ENCODE measurements at regions not wholly inside any gene's neighbourhood (a gene's known extent, or its start where the extent isn't known, plus 50 kb on each side); places are given as distances from the start of the nearest gene placed in this dataset.

- TF ChIP-seq REST (IDR thresholded peaks at IDR 0.05; ENCODE audit: insufficient read depth in 1 of 2, low read depth in 2 of 2, low read length in 2 of 2) (no peak), FOXP2 (optimal IDR thresholded peaks at IDR 0.05; ENCODE audit: borderline replicate concordance, extremely low read depth, extremely low read length, insufficient read depth) (no peak), TAF1 (IDR thresholded peaks at IDR 0.05; ENCODE audit: borderline replicate concordance, insufficient read depth, low read length) (no peak), SIN3A (IDR thresholded peaks at IDR 0.05; ENCODE audit: borderline replicate concordance, insufficient read depth, low read length) (no peak), POLR2AphosphoS5 (IDR thresholded peaks at IDR 0.05; ENCODE audit: low read depth, low read length) (no peak)
Observed at GRCh38 chr7:84387595-84387994, 193.0 kb upstream of the SEMA3A start.

- TF ChIP-seq REST (IDR thresholded peaks at IDR 0.05; ENCODE audit: insufficient read depth in 1 of 2, low read depth in 2 of 2, low read length in 2 of 2) (no peak), TAF1 (IDR thresholded peaks at IDR 0.05; ENCODE audit: borderline replicate concordance, insufficient read depth, low read length) (no peak), POLR2AphosphoS5 (IDR thresholded peaks at IDR 0.05; ENCODE audit: low read depth, low read length) (no peak), FOXP2 (optimal IDR thresholded peaks at IDR 0.05; ENCODE audit: borderline replicate concordance, extremely low read depth, extremely low read length, insufficient read depth) (no peak), SIN3A (IDR thresholded peaks at IDR 0.05; ENCODE audit: borderline replicate concordance, insufficient read depth, low read length) (no peak)
Observed at GRCh38 chr7:84384417-84384816, 189.8 kb upstream of the SEMA3A start.

- no peak for TF ChIP-seq REST (IDR thresholded peaks at IDR 0.05; ENCODE audit: insufficient read depth in 1 of 2, low read depth in 2 of 2, low read length in 2 of 2)
- TF ChIP-seq SIN3A (IDR thresholded peaks at IDR 0.05; ENCODE audit: borderline replicate concordance, insufficient read depth, low read length), result no peak
- no peak for TF ChIP-seq TAF1 (IDR thresholded peaks at IDR 0.05; ENCODE audit: borderline replicate concordance, insufficient read depth, low read length)
- no peak for TF ChIP-seq FOXP2 (optimal IDR thresholded peaks at IDR 0.05; ENCODE audit: borderline replicate concordance, extremely low read depth, extremely low read length, insufficient read depth)
- no peak for TF ChIP-seq POLR2AphosphoS5 (IDR thresholded peaks at IDR 0.05; ENCODE audit: low read depth, low read length)
Observed at GRCh38 chr7:84379446-84379845, 184.9 kb upstream of the SEMA3A start.

- no peak for TF ChIP-seq TAF1 (IDR thresholded peaks at IDR 0.05; ENCODE audit: borderline replicate concordance, insufficient read depth, low read length)
- TF ChIP-seq SIN3A (IDR thresholded peaks at IDR 0.05; ENCODE audit: borderline replicate concordance, insufficient read depth, low read length), result no peak
- no peak for TF ChIP-seq FOXP2 (optimal IDR thresholded peaks at IDR 0.05; ENCODE audit: borderline replicate concordance, extremely low read depth, extremely low read length, insufficient read depth)
- TF ChIP-seq POLR2AphosphoS5 (IDR thresholded peaks at IDR 0.05; ENCODE audit: low read depth, low read length), result no peak
- TF ChIP-seq REST (IDR thresholded peaks at IDR 0.05; ENCODE audit: insufficient read depth in 1 of 2, low read depth in 2 of 2, low read length in 2 of 2), result no peak
Observed at GRCh38 chr7:84372712-84373111, 178.1 kb upstream of the SEMA3A start.

- TF ChIP-seq SIN3A (IDR thresholded peaks at IDR 0.05; ENCODE audit: borderline replicate concordance, insufficient read depth, low read length), result peak; percentile 55; the same call in 1 of the 2 replicates
- TF ChIP-seq REST (IDR thresholded peaks at IDR 0.05; ENCODE audit: insufficient read depth in 1 of 2, low read depth in 2 of 2, low read length in 2 of 2), result peak in 1 of 2 experiments; percentile 32; a peak in 1 of 4 replicates
- TF ChIP-seq POLR2AphosphoS5 (IDR thresholded peaks at IDR 0.05; ENCODE audit: low read depth, low read length), result peak; percentile 18; the same call in 1 of the 2 replicates
- TF ChIP-seq FOXP2 (optimal IDR thresholded peaks at IDR 0.05; ENCODE audit: borderline replicate concordance, extremely low read depth, extremely low read length, insufficient read depth), result no peak
Observed at GRCh38 chr7:84372155-84372621, 177.6 kb upstream of the SEMA3A start.

All from PFSK-1 (cell line).